HG03571 (cell line): ENCODE measurements at regions not wholly inside any gene's neighbourhood (a gene's known extent, or its start where the extent isn't known, plus 50 kb on each side); places are given as distances from the start of the nearest gene placed in this dataset.
A peak's percentile ranks its signal among the peaks of the same experiment; 100 is the strongest.

Experiments used
- ATAC-seq: cut with Tn5 transposase; IDR thresholded peaks from one replicate; pipeline ENCODE4 v1.9.1; 2021; ENCODE audit not compliant: unreplicated experiment

GRCh38 chr10:62453274-62453673, 79.1 kb downstream of the ZNF365 start:
- no peak for ATAC-seq

- no peak for ATAC-seq
Observed at GRCh38 chr10:62454687-62455397, 80.7 kb downstream of the ZNF365 start.

- peak; percentile 99 for ATAC-seq
Observed at GRCh38 chr10:62456611-62457101, 82.5 kb downstream of the ZNF365 start.

GRCh38 chr10:62457196-62457595, 83.0 kb downstream of the ZNF365 start:
- ATAC-seq, result no peak

GRCh38 chr10:62457598-62457997, 83.4 kb downstream of the ZNF365 start:
- ATAC-seq, result no peak

- no peak for ATAC-seq
Observed at GRCh38 chr10:62459072-62459471, 84.9 kb downstream of the ZNF365 start.

GRCh38 chr10:62459500-62459899, 85.3 kb downstream of the ZNF365 start:
- ATAC-seq, result no peak

- ATAC-seq, result no peak
Observed at GRCh38 chr10:62460393-62460792, 86.2 kb downstream of the ZNF365 start.

- no peak for ATAC-seq
Observed at GRCh38 chr10:62461120-62461519, 87.0 kb downstream of the ZNF365 start.

- ATAC-seq, result no peak
Observed at GRCh38 chr10:62462461-62462860, 88.3 kb downstream of the ZNF365 start.

GRCh38 chr10:62463364-62463763, 89.2 kb downstream of the ZNF365 start:
- no peak for ATAC-seq

- ATAC-seq, result no peak
Observed at GRCh38 chr10:62464308-62464707, 90.1 kb downstream of the ZNF365 start.

- ATAC-seq, result no peak
Observed at GRCh38 chr10:62466590-62466989, 92.4 kb downstream of the ZNF365 start.

GRCh38 chr10:62467527-62467926, 93.4 kb downstream of the ZNF365 start:
- no peak for ATAC-seq

- ATAC-seq, result no peak
Observed at GRCh38 chr10:62471711-62472110, 97.5 kb downstream of the ZNF365 start.

GRCh38 chr10:62473241-62473640, 99.1 kb downstream of the ZNF365 start:
- no peak for ATAC-seq

- no peak for ATAC-seq
Observed at GRCh38 chr10:62475551-62475950, 101.4 kb downstream of the ZNF365 start.

GRCh38 chr10:62479523-62479922, 105.4 kb downstream of the ZNF365 start:
- no peak for ATAC-seq

GRCh38 chr10:62480196-62480595, 106.0 kb downstream of the ZNF365 start:
- ATAC-seq, result no peak

GRCh38 chr10:62482581-62482980, 108.4 kb downstream of the ZNF365 start:
- ATAC-seq, result no peak

- no peak for ATAC-seq
Observed at GRCh38 chr10:62491597-62491996, 117.4 kb downstream of the ZNF365 start.

GRCh38 chr10:62492012-62492869, 118.1 kb downstream of the ZNF365 start:
- no peak for ATAC-seq
